ENCODE measurements at regions not wholly inside any gene's neighbourhood (a gene's known extent, or its start where the extent isn't known, plus 50 kb on each side); places are given as distances from the start of the nearest gene placed in this dataset. TPM values are rescaled to one million over a fixed set of nuclear protein-coding genes. Genes with fewer than 3 reads are reported as not detected.

DNA sequence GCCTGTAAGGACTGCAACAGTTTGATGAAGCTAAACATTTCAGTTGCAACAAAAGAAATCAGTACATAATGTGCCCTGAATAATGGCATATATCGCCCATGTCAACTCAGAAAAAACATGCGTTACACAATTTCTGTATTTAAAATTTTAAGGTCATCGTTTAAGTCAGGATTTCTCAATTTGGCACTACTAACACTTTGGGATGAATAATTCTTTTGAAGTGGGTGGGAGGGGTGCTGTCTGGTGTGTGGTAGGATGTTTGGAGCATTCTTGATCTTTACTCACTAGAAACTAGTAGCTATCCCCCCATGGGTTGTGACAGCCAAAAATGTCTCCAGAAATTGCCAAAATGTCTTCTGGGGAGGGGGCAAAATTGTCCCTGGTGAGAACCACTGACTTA lies 50.7 kb upstream of the CNTNAP4 start:
- no peak for FAIRE-seq

More for the DNA sequence above, 50.7 kb upstream of the CNTNAP4 start:
- TF ChIP-seq EZH2 (IDR thresholded peaks at IDR 0.05; ENCODE audit: borderline replicate concordance, low read depth, low read length, severe bottlenecking) (no peak), JUN (IDR thresholded peaks at IDR 0.05; ENCODE audit: borderline replicate concordance, insufficient read depth, insufficient read length, low read depth) (no peak), MAX (IDR thresholded peaks at IDR 0.05; ENCODE audit: insufficient read depth, insufficient read length) (no peak), GATA2 (IDR thresholded peaks at IDR 0.05; ENCODE audit: insufficient read depth, insufficient read length, low read depth, low read length) (no peak), MYC (IDR thresholded peaks at IDR 0.05; ENCODE audit: low read depth, low read length) (no peak), FOS (IDR thresholded peaks at IDR 0.05; ENCODE audit: borderline replicate concordance, insufficient read depth, low read length) (no peak), POLR2AphosphoS5 (IDR thresholded peaks at IDR 0.05; ENCODE audit: insufficient read depth, low read depth, low read length) (no peak), POLR2A (IDR thresholded peaks at IDR 0.05; ENCODE audit: low read depth, low read length) (no peak)
- TF ChIP-seq, protein P1, sequence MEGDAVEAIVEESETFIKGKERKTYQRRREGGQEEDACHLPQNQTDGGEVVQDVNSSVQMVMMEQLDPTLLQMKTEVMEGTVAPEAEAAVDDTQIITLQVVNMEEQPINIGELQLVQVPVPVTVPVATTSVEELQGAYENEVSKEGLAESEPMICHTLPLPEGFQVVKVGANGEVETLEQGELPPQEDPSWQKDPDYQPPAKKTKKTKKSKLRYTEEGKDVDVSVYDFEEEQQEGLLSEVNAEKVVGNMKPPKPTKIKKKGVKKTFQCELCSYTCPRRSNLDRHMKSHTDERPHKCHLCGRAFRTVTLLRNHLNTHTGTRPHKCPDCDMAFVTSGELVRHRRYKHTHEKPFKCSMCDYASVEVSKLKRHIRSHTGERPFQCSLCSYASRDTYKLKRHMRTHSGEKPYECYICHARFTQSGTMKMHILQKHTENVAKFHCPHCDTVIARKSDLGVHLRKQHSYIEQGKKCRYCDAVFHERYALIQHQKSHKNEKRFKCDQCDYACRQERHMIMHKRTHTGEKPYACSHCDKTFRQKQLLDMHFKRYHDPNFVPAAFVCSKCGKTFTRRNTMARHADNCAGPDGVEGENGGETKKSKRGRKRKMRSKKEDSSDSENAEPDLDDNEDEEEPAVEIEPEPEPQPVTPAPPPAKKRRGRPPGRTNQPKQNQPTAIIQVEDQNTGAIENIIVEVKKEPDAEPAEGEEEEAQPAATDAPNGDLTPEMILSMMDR (IDR thresholded peaks at IDR 0.05; ENCODE audit: extremely low read depth in 1 of 2, insufficient read depth in 1 of 2, low read depth in 1 of 2, low read length in 2 of 2) = no peak
- no TSS peak for BruUV-seq (replicated peaks)
- no peaks in the 10 kb centered on the region for H4K20me1 ChIP-seq (replicated peaks; ENCODE audit: control insufficient read depth, extremely low read depth, insufficient read depth, low read length)
- no peak overlapping the region for H3K4me3 ChIP-seq (replicated peaks in 1 of 3; ENCODE audit: insufficient read depth in 1 of 3, low read depth in 1 of 3, low read length in 3 of 3)
- ChIA-PET CTCF (no interaction called here), POLR2A (no interaction called here)
- H3K9me1 ChIP-seq (replicated peaks; ENCODE audit: control insufficient read depth, extremely low read depth, insufficient read depth, low read length) = no peaks in the 10 kb centered on the region
- H3K9me3 ChIP-seq (replicated peaks; ENCODE audit: control insufficient read depth, insufficient read depth, low read length) = no peaks in the 10 kb centered on the region
- no peaks in the 10 kb centered on the region for H3K27me3 ChIP-seq (ENCODE audit: control insufficient read depth in 2 of 2, insufficient read depth in 2 of 2, low read length in 2 of 2)
- H3K27ac ChIP-seq (ENCODE audit: insufficient read depth, low read depth, low read length) = no peak overlapping the region
- no peak for DNase-seq (ENCODE audit: low read depth, low spot score)
- H3K9ac ChIP-seq (replicated peaks; ENCODE audit: extremely low read depth, insufficient read depth, low read length) = no peak overlapping the region
- H2AFZ ChIP-seq (ENCODE audit: low read depth, low read length) = no peak overlapping the region
- dilution Hi-C loops (cut with MboI; ENCODE audit: extremely low pct_ligation_motif_present, low sequenced_read_pairs) = no loop called here
- intact Hi-C loops (cut with micrococcal nuclease) = no loop called here
- H3K4me1 ChIP-seq (ENCODE audit: control insufficient read depth, extremely low read depth, insufficient read depth, low read length) = no peaks in the 10 kb centered on the region
- no peaks in the 10 kb centered on the region for H3K79me2 ChIP-seq (ENCODE audit: control insufficient read depth, insufficient read depth, low read length)
- H3K36me3 ChIP-seq (ENCODE audit: control insufficient read depth in 2 of 2, extremely low read depth in 1 of 2, insufficient read depth in 2 of 2, low read length in 2 of 2) = no peaks in the 10 kb centered on the region
- no peak overlapping the region for H3K4me2 ChIP-seq (ENCODE audit: insufficient read depth, low read length)

Small RNAs in the stretch of these regions (small RNA-seq; reads per million reads assigned to genes)
- not detected for gene RNA5SP430 (ENCODE audit: insufficient read depth, insufficient read length, low read depth, low replicate concordance)

Measured in endothelial cell of umbilical vein (primary cell).